Liver (tissue), 8 donors: ENCODE measurements at regions not wholly inside any gene's neighbourhood (a gene's known extent, or its start where the extent isn't known, plus 50 kb on each side); places are given as distances from the start of the nearest gene placed in this dataset.

Experiments
- DNase-seq: peaks from one replicate; pipeline ENCODE4 v3.0.0-alpha.2; 2017; ENCODE audit warnings: low spot score
- H3K27ac ChIP-seq, 2 donors: one replicate each; pipeline ENCODE4 v1.7.0; 2013; ENCODE audit warnings: inconsistent platforms in 2 of 2, low read length in 2 of 2, control low read depth in 1 of 2, low read depth in 1 of 2, mild to moderate bottlenecking in 1 of 2
- H3K27me3 ChIP-seq, 4 donors: one replicate each; pipeline versions ENCODE4 v1.6.1 to v1.7.0; 2013; ENCODE audit warnings: low read length in 3 of 4, inconsistent platforms in 1 of 4, mild to moderate bottlenecking in 1 of 4, moderate library complexity in 1 of 4; ENCODE audit not compliant: control insufficient read depth in 4 of 4, insufficient read depth in 4 of 4
- H3K36me3 ChIP-seq, 4 donors: one replicate each; pipeline versions ENCODE4 v1.6.1 to v1.7.0; 2013; ENCODE audit warnings: low read length in 3 of 4, mild to moderate bottlenecking in 3 of 4, low read depth in 1 of 4, moderate library complexity in 1 of 4; ENCODE audit not compliant: control insufficient read depth in 4 of 4, insufficient read depth in 3 of 4
- H3K4me1 ChIP-seq, 4 donors: one replicate each; pipeline versions ENCODE4 v1.6.1 to v1.7.0; 2013; ENCODE audit warnings: low read length in 3 of 4, mild to moderate bottlenecking in 3 of 4, moderate library complexity in 1 of 4; ENCODE audit not compliant: control insufficient read depth in 4 of 4, insufficient read depth in 4 of 4
- H3K4me3 ChIP-seq, 3 donors: one replicate each; pipeline versions ENCODE4 v1.6.1 to v1.7.0; 2013; ENCODE audit warnings: low read length in 3 of 3, control low read depth in 1 of 3, low read depth in 1 of 3, mild to moderate bottlenecking in 1 of 3
- H3K9ac ChIP-seq, 2 donors: one replicate each; pipeline ENCODE4 v1.7.0; 2013; ENCODE audit warnings: low read length in 2 of 2, mild to moderate bottlenecking in 2 of 2, moderate library complexity in 2 of 2, control low read depth in 1 of 2, low read depth in 1 of 2
- H3K9me3 ChIP-seq, 4 donors: one replicate each; pipeline versions ENCODE4 v1.6.1 to v1.7.0; 2013; ENCODE audit warnings: low read length in 3 of 4; ENCODE audit not compliant: control insufficient read depth in 4 of 4
- CTCF ChIP-seq: fragments of 150-350 bp; IDR thresholded peaks from 2 replicates; pipeline ENCODE4 v1.5.1; 2017; ENCODE audit warnings: improper control_type of control experiment, low read depth, low read length; ENCODE audit not compliant: missing input control
- FOXA1 ChIP-seq: IDR thresholded peaks from 2 replicates; pipeline ENCODE4 v1.6.1; 2016; ENCODE audit warnings: antibody characterized with exemption
- FOXA2 ChIP-seq: IDR thresholded peaks from 2 replicates; pipeline ENCODE4 v1.6.1; 2016; ENCODE audit warnings: antibody characterized with exemption
- HNF4A ChIP-seq, 2 donors: conservative IDR thresholded peaks; 2 replicates each; pipeline ENCODE4 v1.6.1; 2016; ENCODE audit warnings: antibody characterized with exemption in 2 of 2, mild to moderate bottlenecking in 2 of 2
- JUND ChIP-seq, 2 donors: IDR thresholded peaks; 2 replicates each; pipeline ENCODE4 v1.6.1; 2016; ENCODE audit warnings: antibody characterized with exemption in 2 of 2
- MAX ChIP-seq: IDR thresholded peaks from 2 replicates; pipeline ENCODE4 v1.6.1; 2016; ENCODE audit warnings: antibody characterized with exemption
- RAD21 ChIP-seq, 2 donors: IDR thresholded peaks; 2 replicates each; pipeline ENCODE4 v1.6.1; 2016; ENCODE audit warnings: antibody characterized with exemption in 2 of 2, mild to moderate bottlenecking in 2 of 2
- REST ChIP-seq: IDR thresholded peaks from 2 replicates; pipeline ENCODE4 v1.6.1; 2016; ENCODE audit warnings: antibody characterized with exemption, mild to moderate bottlenecking
- RXRA ChIP-seq, 2 donors: IDR thresholded peaks; 2 replicates each; pipeline ENCODE4 v1.6.1; 2017 to 2018; ENCODE audit warnings: antibody characterized with exemption in 2 of 2, mild to moderate bottlenecking in 1 of 2
- TAF1 ChIP-seq: conservative IDR thresholded peaks from 2 replicates; pipeline ENCODE4 v1.6.1; 2016; ENCODE audit warnings: antibody characterized with exemption, mild to moderate bottlenecking
- YY1 ChIP-seq: IDR thresholded peaks from 2 replicates; pipeline ENCODE4 v1.6.1; 2016; ENCODE audit warnings: antibody characterized with exemption, mild to moderate bottlenecking
- ZBTB33 ChIP-seq: IDR thresholded peaks from 2 replicates; pipeline ENCODE4 v1.6.1; 2016; ENCODE audit warnings: antibody characterized with exemption
- WGBS: extraction: QIAGEN DNeasy Blood & Tissue Kit; methylation state at CpG from one replicate; pipeline ENCODE4 v1.1.7; 2013; 5-methylcytosine and 5-hydroxymethylcytosine counted together
- donor health status: healthy.
- donor health status: healthy.
- donor health status: healthy.
- donor health status: healthy.
- donor health status: healthy.

GRCh38 chr11:13160346-13160745 lies 117.2 kb upstream of the BMAL1 start:
- Histone ChIP-seq H3K36me3 (no peaks in the 10 kb centered on the region), H3K4me3 (no peak overlapping the region), H3K9ac (no peak overlapping the region), H3K9me3 (no peaks in the 10 kb centered on the region), H3K4me1 (no peaks in the 10 kb centered on the region), H3K27ac (no peak overlapping the region), H3K27me3 (no peaks in the 10 kb centered on the region)
- 75% methylated on average over 7 of the region's 7 CpGs for WGBS
- TF ChIP-seq REST (no peak), TAF1 (no peak), ZBTB33 (no peak), CTCF (no peak), JUND (IDR thresholded peaks at IDR 0.05) (no peak), MAX (no peak), RAD21 (IDR thresholded peaks at IDR 0.05) (no peak), RXRA (IDR thresholded peaks at IDR 0.05) (no peak)
- DNase-seq = no peak

GRCh38 chr11:13160806-13161205 lies 116.8 kb upstream of the BMAL1 start:
- Histone ChIP-seq H3K9ac (no peak overlapping the region), H3K4me1 (no peaks in the 10 kb centered on the region), H3K36me3 (no peaks in the 10 kb centered on the region), H3K4me3 (no peak overlapping the region), H3K9me3 (no peaks in the 10 kb centered on the region), H3K27ac (no peak overlapping the region), H3K27me3 (no peaks in the 10 kb centered on the region)
- no peak for DNase-seq
- WGBS = 86% methylated on average over 4 of the region's 4 CpGs
- TF ChIP-seq REST (no peak), TAF1 (no peak), MAX (no peak), ZBTB33 (no peak), HNF4A (conservative IDR thresholded peaks at IDR 0.05) (no peak), FOXA1 (no peak), FOXA2 (no peak), YY1 (no peak), RAD21 (IDR thresholded peaks at IDR 0.05) (no peak), JUND (IDR thresholded peaks at IDR 0.05) (no peak)
